Muscle layer of colon (tissue), 2 donors: ENCODE measurements at regions not wholly inside any gene's neighbourhood (a gene's known extent, or its start where the extent isn't known, plus 50 kb on each side); places are given as distances from the start of the nearest gene placed in this dataset.

Source experiments
- H3K27ac ChIP-seq: one replicate; pipeline ENCODE4 v1.7.0; 2013; ENCODE audit warnings: low read depth, mild to moderate bottlenecking, low read length, moderate library complexity
- H3K27me3 ChIP-seq, 2 donors: one replicate each; pipeline ENCODE4 v1.7.0; 2013; ENCODE audit warnings: low read length in 2 of 2, mild to moderate bottlenecking in 2 of 2; ENCODE audit not compliant: insufficient read depth in 2 of 2, control insufficient read depth in 1 of 2
- H3K36me3 ChIP-seq: one replicate; pipeline ENCODE4 v1.7.0; 2013; ENCODE audit warnings: mild to moderate bottlenecking, low read length; ENCODE audit not compliant: insufficient read depth
- H3K4me1 ChIP-seq: one replicate; pipeline ENCODE4 v1.7.0; 2013; ENCODE audit warnings: mild to moderate bottlenecking, low read length; ENCODE audit not compliant: insufficient read depth
- H3K4me3 ChIP-seq, 2 donors: one replicate each; pipeline ENCODE4 v1.7.0; 2013; ENCODE audit warnings: low read length in 2 of 2, low read depth in 1 of 2, mild to moderate bottlenecking in 1 of 2, moderate library complexity in 1 of 2
- H3K9ac ChIP-seq: one replicate; pipeline ENCODE4 v1.7.0; 2013; ENCODE audit warnings: low read length
- H3K9me3 ChIP-seq: one replicate; pipeline ENCODE4 v1.7.0; 2013; ENCODE audit warnings: mild to moderate bottlenecking, low read length
- donor health status: abdominal sarcoma.
- donor health status: Adenocarcinoma of cecum.

- H3K27ac ChIP-seq = no peak overlapping the region
- no peaks in the 10 kb centered on the region for H3K9me3 ChIP-seq
- no peaks in the 10 kb centered on the region for H3K27me3 ChIP-seq
- no peaks in the 10 kb centered on the region for H3K36me3 ChIP-seq
- no peak overlapping the region for H3K9ac ChIP-seq
- H3K4me3 ChIP-seq = no peak overlapping the region
- no peaks in the 10 kb centered on the region for H3K4me1 ChIP-seq
These were observed 64.7 kb upstream of the PALM2AKAP2 start for GRCh38 chr9:109715344-109715743.

- Histone ChIP-seq H3K4me3 (no peak overlapping the region), H3K4me1 (no peaks in the 10 kb centered on the region), H3K9ac (no peak overlapping the region), H3K9me3 (no peaks in the 10 kb centered on the region), H3K27ac (no peak overlapping the region), H3K36me3 (no peaks in the 10 kb centered on the region), H3K27me3 (no peaks in the 10 kb centered on the region)
These were observed 63.4 kb upstream of the PALM2AKAP2 start for GRCh38 chr9:109716631-109717030.

- Histone ChIP-seq H3K27me3 (no peaks in the 10 kb centered on the region), H3K36me3 (no peaks in the 10 kb centered on the region), H3K4me1 (no peaks in the 10 kb centered on the region), H3K9ac (no peak overlapping the region), H3K27ac (no peak overlapping the region), H3K4me3 (no peak overlapping the region), H3K9me3 (no peaks in the 10 kb centered on the region)
These were observed 62.7 kb upstream of the PALM2AKAP2 start for GRCh38 chr9:109717342-109717741.

GRCh38 chr9:109718861-109719260 is 61.1 kb upstream of the PALM2AKAP2 start:
- Histone ChIP-seq H3K36me3 (no peaks in the 10 kb centered on the region), H3K27ac (no peak overlapping the region), H3K9me3 (no peaks in the 10 kb centered on the region), H3K4me1 (no peaks in the 10 kb centered on the region), H3K9ac (no peak overlapping the region), H3K27me3 (no peaks in the 10 kb centered on the region), H3K4me3 (no peak overlapping the region)

GRCh38 chr9:109721001-109721400 is 59.0 kb upstream of the PALM2AKAP2 start:
- no peak overlapping the region for H3K4me3 ChIP-seq
- no peaks in the 10 kb centered on the region for H3K9me3 ChIP-seq
- H3K9ac ChIP-seq = no peak overlapping the region
- no peaks in the 10 kb centered on the region for H3K4me1 ChIP-seq
- H3K27ac ChIP-seq = no peak overlapping the region
- H3K36me3 ChIP-seq = no peaks in the 10 kb centered on the region
- H3K27me3 ChIP-seq = no peaks in the 10 kb centered on the region

- Histone ChIP-seq H3K4me1 (no peaks in the 10 kb centered on the region), H3K9ac (no peak overlapping the region), H3K4me3 (no peak overlapping the region), H3K9me3 (no peaks in the 10 kb centered on the region), H3K36me3 (no peaks in the 10 kb centered on the region), H3K27me3 (no peaks in the 10 kb centered on the region), H3K27ac (no peak overlapping the region)
These were observed 58.0 kb upstream of the PALM2AKAP2 start for GRCh38 chr9:109722007-109722406.

GRCh38 chr9:109723781-109724180 is 56.2 kb upstream of the PALM2AKAP2 start:
- no peaks in the 10 kb centered on the region for H3K4me1 ChIP-seq
- no peak overlapping the region for H3K9ac ChIP-seq
- H3K9me3 ChIP-seq = no peaks in the 10 kb centered on the region
- H3K36me3 ChIP-seq = no peaks in the 10 kb centered on the region
- no peak overlapping the region for H3K4me3 ChIP-seq
- no peaks in the 10 kb centered on the region for H3K27me3 ChIP-seq
- no peak overlapping the region for H3K27ac ChIP-seq

- H3K36me3 ChIP-seq = no peaks in the 10 kb centered on the region
- no peak overlapping the region for H3K27ac ChIP-seq
- H3K27me3 ChIP-seq = no peaks in the 10 kb centered on the region
- H3K9ac ChIP-seq = no peak overlapping the region
- no peaks in the 10 kb centered on the region for H3K9me3 ChIP-seq
- no peak overlapping the region for H3K4me3 ChIP-seq
- H3K4me1 ChIP-seq = no peaks in the 10 kb centered on the region
These were observed 54.5 kb upstream of the PALM2AKAP2 start for GRCh38 chr9:109725460-109725859.

- no peak overlapping the region for H3K27ac ChIP-seq
- no peaks in the 10 kb centered on the region for H3K4me1 ChIP-seq
- H3K27me3 ChIP-seq = no peaks in the 10 kb centered on the region
- H3K9ac ChIP-seq = no peak overlapping the region
- H3K36me3 ChIP-seq = no peaks in the 10 kb centered on the region
- no peak overlapping the region for H3K4me3 ChIP-seq
- no peaks in the 10 kb centered on the region for H3K9me3 ChIP-seq
These were observed 53.9 kb upstream of the PALM2AKAP2 start for GRCh38 chr9:109726119-109726518.

- H3K27ac ChIP-seq = no peak overlapping the region
- no peaks in the 10 kb centered on the region for H3K9me3 ChIP-seq
- H3K4me3 ChIP-seq = no peak overlapping the region
- H3K27me3 ChIP-seq = peaks cover 0 to 5% of the 10 kb centered on the region in 2 donors
- no peaks in the 10 kb centered on the region for H3K36me3 ChIP-seq
- no peak overlapping the region for H3K9ac ChIP-seq
- no peaks in the 10 kb centered on the region for H3K4me1 ChIP-seq
These were observed 51.2 kb upstream of the PALM2AKAP2 start for GRCh38 chr9:109728686-109729300.

- Histone ChIP-seq H3K9me3 (no peaks in the 10 kb centered on the region), H3K9ac (no peak overlapping the region), H3K4me1 (no peaks in the 10 kb centered on the region), H3K27me3 (peaks cover 0 to 5% of the 10 kb centered on the region in 2 donors), H3K36me3 (no peaks in the 10 kb centered on the region), H3K27ac (no peak overlapping the region), H3K4me3 (no peak overlapping the region)
These were observed 50.5 kb upstream of the PALM2AKAP2 start for GRCh38 chr9:109729513-109729912.
